Embryonic facial prominence (tissue), 1 donor: ENCODE measurements at regions not wholly inside any gene's neighbourhood (a gene's known extent, or its start where the extent isn't known, plus 50 kb on each side); places are given as distances from the start of the nearest gene placed in this dataset.
"Not testable (repeated sequence)": the region's sequence is repeated elsewhere in the genome, so short reads cannot be mapped to it uniquely, and the experiment has no call there.

Source experiments
- DNase-seq: peaks from one replicate; pipeline ENCODE4 v3.0.0-alpha.2; 2016; ENCODE audit errors: extremely low spot score

GRCh38 chr4:33998291-33998690, 2246.0 kb downstream of the ARAP2 start:
- no peak for DNase-seq

GRCh38 chr4:34000356-34000755, 2244.0 kb downstream of the ARAP2 start:
- no peak for DNase-seq

GRCh38 chr4:34006540-34006939, 2237.8 kb downstream of the ARAP2 start:
- not testable (repeated sequence) for DNase-seq

- no peak for DNase-seq
These were observed 2234.4 kb downstream of the ARAP2 start for GRCh38 chr4:34009951-34010350.

GRCh38 chr4:34010751-34011519, 2233.4 kb downstream of the ARAP2 start:
- no peak for DNase-seq

GRCh38 chr4:34035225-34035624, 2209.1 kb downstream of the ARAP2 start:
- DNase-seq = no peak

- DNase-seq = no peak
These were observed 2207.0 kb downstream of the ARAP2 start for GRCh38 chr4:34037280-34037679.

GRCh38 chr4:34039766-34040165, 2204.5 kb downstream of the ARAP2 start:
- no peak for DNase-seq

GRCh38 chr4:34043131-34043530, 2201.2 kb downstream of the ARAP2 start:
- DNase-seq = no peak

- no peak for DNase-seq
These were observed 2197.7 kb downstream of the ARAP2 start for GRCh38 chr4:34046580-34046979.

GRCh38 chr4:34047363-34047762, 2197.0 kb downstream of the ARAP2 start:
- no peak for DNase-seq

- DNase-seq = no peak
These were observed 2178.2 kb downstream of the ARAP2 start for GRCh38 chr4:34066126-34066525.

- DNase-seq = no peak
These were observed 2152.9 kb downstream of the ARAP2 start for GRCh38 chr4:34091451-34091850.

GRCh38 chr4:34094114-34094513, 2150.2 kb downstream of the ARAP2 start:
- no peak for DNase-seq

- DNase-seq = no peak
These were observed 2139.0 kb downstream of the ARAP2 start for GRCh38 chr4:34105311-34105710.

GRCh38 chr4:34108391-34108790, 2135.9 kb downstream of the ARAP2 start:
- no peak for DNase-seq

- DNase-seq = no peak
These were observed 2131.7 kb downstream of the ARAP2 start for GRCh38 chr4:34112573-34112972.

- DNase-seq = no peak
These were observed 2105.9 kb downstream of the ARAP2 start for GRCh38 chr4:34138385-34138784.

GRCh38 chr4:34139346-34139745, 2105.0 kb downstream of the ARAP2 start:
- DNase-seq = no peak

- no peak for DNase-seq
These were observed 2095.9 kb downstream of the ARAP2 start for GRCh38 chr4:34148322-34148908.

GRCh38 chr4:34157547-34157946, 2086.8 kb downstream of the ARAP2 start:
- no peak for DNase-seq

- DNase-seq = no peak
These were observed 2085.4 kb downstream of the ARAP2 start for GRCh38 chr4:34158878-34159277.

GRCh38 chr4:34170946-34171345, 2073.4 kb downstream of the ARAP2 start:
- no peak for DNase-seq

- DNase-seq = no peak
These were observed 2067.7 kb downstream of the ARAP2 start for GRCh38 chr4:34176609-34177008.
